HG03575 (cell line): ENCODE measurements at regions not wholly inside any gene's neighbourhood (a gene's known extent, or its start where the extent isn't known, plus 50 kb on each side); places are given as distances from the start of the nearest gene placed in this dataset.

ENCODE experiments used
- ATAC-seq: cut with Tn5 transposase; IDR thresholded peaks from one replicate; pipeline ENCODE4 v1.9.1; 2021; ENCODE audit not compliant: unreplicated experiment, insufficient number of reproducible peaks, low FRiP score; ENCODE audit errors: extremely low read depth

DNA sequence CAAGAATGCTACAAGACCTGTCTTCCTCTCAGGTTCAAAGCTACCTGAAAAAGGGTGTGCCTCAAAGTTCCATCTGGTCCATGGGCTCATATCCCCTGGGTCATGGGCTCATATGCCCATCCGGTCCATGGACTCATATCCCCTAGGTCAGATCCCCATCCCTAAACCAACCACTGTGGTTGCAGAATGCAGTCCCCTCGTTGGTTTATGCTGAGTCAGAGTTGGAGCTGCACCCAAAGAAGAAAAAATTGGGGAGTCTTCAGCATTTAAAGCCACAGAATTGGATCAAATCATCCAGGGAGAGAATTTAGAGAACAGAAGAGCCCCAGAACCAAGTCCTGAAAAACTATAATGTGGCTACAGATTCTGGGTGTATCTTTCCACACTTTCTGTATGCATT lies 71.5 kb upstream of the IL12A start:
- no peak for ATAC-seq

DNA sequence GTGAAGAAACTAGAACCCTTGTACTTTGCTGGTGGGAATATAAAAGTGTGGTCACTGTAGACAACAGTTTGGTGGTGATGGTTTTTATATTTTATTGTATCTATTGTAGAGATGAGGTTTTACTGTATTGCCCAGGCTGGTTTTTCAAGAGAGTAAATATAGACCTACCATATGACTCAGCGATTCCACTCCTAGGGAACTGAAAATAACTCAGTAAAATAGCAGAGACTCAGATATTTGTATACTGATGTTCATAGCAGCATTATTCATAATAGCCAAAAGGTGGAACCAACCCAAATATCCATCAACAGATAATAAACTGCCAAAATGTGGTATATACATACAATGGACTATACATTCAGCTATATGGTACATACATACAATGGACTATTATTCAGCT lies 68.8 kb upstream of the IL12A start:
- ATAC-seq = peak; percentile 86

DNA sequence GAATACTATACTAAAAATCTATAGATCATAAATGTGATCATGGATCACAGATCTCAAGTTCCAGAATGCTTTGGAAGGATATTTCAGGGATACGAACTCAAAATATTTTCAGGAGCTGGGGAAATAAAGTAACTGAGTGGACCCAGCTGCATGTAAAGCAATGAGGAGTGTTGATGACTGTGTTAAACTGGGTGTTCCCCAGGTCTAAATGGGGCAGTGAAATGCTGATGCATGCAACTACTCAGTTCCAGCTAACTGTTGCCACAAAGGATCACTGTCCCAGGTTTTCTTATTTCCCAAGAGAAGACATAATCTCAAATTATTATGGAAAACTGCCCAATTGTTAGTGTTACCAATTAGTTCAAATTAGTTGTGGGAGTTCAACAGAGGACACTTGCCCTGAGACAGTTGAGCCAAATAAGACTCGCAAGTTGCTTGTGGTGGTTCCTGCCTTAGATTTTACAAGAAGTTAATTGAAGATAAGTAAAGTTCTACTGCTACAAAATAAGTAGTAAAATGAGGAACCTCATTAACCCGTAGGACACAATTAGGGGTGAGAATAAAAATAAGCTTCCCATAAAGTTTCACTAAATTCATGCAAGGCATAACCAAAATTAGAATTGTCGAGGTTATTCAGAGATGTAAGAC lies 66.3 kb upstream of the IL12A start:
- ATAC-seq = no peak

DNA sequence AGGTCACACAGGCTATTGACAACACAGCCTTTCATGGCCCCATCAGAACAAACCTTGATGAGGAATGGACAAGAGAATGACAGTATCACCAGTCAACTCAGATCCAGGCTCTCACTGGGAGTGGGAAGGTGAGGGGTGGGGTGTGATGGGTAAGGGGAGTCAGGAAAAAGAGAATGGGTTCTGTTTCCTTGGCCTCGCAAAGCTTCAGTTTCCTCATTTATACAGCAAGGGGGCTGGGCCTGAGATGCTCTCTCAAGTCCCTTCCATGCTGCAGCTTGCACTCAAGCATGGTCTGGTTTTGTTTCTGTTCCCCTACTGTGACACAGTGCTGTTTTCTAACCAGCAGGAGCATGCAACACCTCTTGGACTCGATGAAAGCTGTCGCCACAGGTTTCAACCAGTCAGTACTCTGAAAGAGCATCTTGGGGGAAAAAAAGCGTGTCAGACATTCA lies 65.7 kb upstream of the IL12A start:
- ATAC-seq = peak; percentile 91

- ATAC-seq = no peak
Measured at GRCh38 chr3:159923336-159923735, 65.3 kb upstream of the IL12A start.

GRCh38 chr3:159923956-159924355 lies 64.7 kb upstream of the IL12A start:
- no peak for ATAC-seq

- no peak for ATAC-seq
Measured at GRCh38 chr3:159924411-159924810, 64.2 kb upstream of the IL12A start.

- ATAC-seq = no peak
Measured at GRCh38 chr3:159925248-159925647, 63.4 kb upstream of the IL12A start.

DNA sequence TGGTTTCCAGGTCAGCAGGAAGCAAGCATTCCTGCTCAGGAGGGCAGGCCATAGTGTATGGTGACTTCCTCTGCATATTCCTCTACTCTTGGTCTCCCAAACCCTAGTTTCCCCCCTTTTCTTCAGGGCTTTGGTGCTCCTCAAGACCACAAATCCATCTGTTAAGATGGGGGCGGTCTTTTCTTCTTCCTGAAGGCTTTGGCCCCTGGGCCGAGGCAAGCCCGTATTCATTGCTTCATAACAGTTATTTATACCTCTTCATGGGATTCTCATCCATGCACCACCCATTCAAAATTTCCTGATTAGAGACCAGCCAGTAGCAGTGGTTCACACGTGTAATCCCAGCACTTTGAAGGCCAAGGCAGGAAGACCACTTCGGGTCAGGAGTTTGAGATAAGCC lies 62.1 kb upstream of the IL12A start:
- no peak for ATAC-seq

GRCh38 chr3:159928071-159928491 lies 60.6 kb upstream of the IL12A start:
- ATAC-seq = no peak

- ATAC-seq = no peak
Measured at GRCh38 chr3:159928666-159929065, 60.0 kb upstream of the IL12A start.

- ATAC-seq = peak; percentile 56
Measured at GRCh38 chr3:159929171-159930141, 59.2 kb upstream of the IL12A start.

GRCh38 chr3:159934216-159934615 lies 54.4 kb upstream of the IL12A start:
- no peak for ATAC-seq

GRCh38 chr3:159936541-159936940 lies 52.1 kb upstream of the IL12A start:
- no peak for ATAC-seq

DNA sequence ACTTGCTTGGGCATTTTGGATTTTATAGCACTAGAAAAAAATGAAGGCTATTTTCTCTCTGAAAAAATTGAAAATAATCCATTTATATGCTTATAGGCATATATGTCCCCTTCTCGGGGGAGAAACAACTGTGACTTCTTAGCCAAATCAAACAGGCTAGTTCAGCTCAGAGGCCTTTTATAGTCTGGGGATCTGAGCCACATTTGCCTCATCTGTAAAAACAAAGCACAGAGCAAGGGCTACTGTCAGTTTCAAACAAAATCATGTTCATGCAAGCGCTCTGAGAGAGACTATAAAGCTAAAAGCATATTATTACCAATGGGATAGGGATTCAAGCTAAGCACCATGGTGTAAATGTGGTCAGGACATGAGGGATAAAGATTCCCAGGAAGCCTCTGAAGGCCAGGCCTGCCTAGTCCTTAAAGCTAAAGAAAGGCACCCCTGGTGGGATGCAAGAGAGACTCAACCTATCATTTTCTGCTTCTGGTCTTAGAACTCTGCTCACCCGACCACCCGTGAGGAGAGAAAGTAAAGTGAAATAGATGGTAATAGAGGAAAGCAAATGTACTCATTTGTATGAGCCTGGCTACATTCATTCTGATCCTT lies 51.0 kb upstream of the IL12A start:
- ATAC-seq = no peak

DNA sequence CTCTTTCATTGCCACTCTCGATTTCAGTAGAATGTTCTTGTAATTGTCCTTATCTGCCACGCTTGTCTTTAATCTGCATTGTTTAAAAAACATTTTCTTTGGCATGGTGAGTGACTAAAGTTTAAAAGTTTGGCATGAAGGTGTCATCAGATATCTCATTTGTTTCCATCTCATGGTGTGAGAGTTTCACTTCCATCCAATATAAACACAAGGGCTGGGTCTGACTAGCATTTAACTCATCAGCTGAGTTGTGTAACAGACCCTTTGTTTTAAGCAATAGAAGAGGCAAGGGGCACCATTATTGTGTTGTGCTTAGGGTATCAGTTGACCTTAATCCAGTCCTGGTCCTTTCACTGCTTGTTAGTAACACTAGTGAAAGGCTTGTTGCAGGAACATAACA lies 49.9 kb upstream of the IL12A start:
- ATAC-seq = no peak
